Stimulated activated CD4-positive, alpha-beta T cell treated with anti-CD3 and anti-CD28 coated beads, Interleukin-2, amount 100 ng/mL, for 4 hours (primary cell): ENCODE measurements at regions not wholly inside any gene's neighbourhood (a gene's known extent, or its start where the extent isn't known, plus 50 kb on each side); places are given as distances from the start of the nearest gene placed in this dataset.

Experiments
- DNase-seq: peaks from one replicate; pipeline ENCODE4 v3.0.0-alpha.2; 2020; ENCODE audit warnings: low read depth

DNA sequence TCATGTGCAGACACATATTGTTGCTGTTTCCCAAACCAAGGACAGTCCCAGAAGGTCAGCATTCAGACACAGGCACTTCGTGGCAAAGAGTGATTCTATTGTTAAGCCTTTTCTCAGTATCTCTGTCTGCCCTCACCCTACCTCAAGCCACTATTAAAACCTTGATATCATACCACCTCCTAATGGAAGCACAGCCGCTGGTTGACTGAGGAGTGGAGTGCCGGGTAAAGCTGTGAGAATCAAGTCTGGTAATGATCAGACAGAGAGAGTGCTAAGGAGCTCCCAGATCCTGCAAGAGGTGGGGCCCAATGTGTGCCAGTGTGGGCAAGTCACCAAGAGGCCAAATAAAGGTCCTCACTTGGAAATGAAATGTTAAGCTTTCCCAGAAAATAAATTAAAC lies 819.5 kb downstream of the BCL11A start:
- DNase-seq = no peak

DNA sequence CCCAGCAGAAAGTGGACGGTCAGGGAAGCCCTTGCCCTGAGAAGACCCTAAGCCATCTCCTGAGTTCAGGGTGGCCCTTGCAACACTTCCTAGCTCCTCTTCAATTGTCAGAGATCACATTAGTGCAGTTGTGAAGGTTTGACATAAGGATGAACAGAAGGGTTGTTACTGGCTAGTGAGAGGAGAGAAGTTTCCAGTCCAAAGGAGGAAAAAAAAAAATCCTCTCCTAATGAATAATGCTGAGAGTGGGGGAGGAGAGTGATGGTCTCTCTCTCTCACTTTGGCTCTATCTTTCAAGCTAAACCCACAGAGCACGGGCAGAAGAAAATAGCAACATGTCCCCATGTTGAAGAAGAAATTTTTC lies 819.9 kb downstream of the BCL11A start:
- DNase-seq = no peak

DNA sequence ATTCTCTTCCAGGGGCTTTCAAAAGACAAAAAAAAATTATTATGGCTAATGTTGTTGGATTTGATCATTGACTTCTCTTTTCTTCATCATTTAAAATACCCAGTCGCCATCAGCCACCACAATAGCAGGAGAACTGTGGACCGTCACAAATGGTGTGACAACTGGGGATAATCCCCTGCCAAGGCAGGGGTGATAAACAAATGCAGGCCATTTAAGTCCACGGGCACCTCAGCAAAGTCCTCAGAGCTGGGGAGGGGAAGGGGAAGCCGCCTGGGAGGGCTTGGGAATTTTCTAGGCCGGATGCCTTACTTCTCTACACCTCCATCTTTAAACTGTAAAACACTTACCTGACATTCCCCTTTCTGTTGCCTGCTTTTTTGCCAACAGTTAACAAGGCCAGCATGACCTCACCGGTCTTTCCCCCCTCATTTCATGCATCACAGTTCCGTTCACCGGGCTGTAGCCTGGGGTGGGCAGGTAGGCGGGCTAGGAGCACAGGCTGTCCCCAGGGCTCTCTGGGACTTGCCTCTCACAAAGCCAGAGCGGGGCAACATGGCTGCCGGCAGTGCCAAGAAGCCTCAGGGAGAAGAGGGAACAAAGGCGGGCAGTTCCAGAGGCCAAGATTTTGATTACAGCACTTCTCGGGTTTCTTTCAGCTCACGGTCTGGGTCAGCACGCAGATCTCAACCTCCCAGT lies 820.4 kb downstream of the BCL11A start:
- no peak for DNase-seq

DNA sequence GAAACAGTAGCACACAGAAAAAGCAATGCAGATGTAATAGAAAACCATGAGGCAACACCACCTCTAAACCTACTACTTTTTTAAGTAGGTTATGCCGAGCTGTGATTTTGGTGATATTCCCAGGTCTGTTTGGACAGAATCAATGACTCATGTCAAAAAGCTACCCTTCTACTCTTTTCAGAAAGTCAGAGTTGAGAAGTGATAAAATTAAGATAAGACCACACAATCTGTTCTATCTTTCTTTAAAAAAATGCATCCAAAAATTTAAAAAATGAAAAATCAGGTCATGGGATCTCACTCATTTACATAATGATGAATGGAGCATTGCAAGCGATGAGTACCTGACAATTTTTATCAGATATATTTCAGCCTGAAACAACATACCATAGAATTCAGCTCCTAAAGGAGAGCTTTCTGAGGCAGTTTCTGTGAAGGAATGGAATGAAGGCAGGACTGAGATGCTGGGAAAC lies 826.3 kb downstream of the BCL11A start:
- no peak for DNase-seq

DNA sequence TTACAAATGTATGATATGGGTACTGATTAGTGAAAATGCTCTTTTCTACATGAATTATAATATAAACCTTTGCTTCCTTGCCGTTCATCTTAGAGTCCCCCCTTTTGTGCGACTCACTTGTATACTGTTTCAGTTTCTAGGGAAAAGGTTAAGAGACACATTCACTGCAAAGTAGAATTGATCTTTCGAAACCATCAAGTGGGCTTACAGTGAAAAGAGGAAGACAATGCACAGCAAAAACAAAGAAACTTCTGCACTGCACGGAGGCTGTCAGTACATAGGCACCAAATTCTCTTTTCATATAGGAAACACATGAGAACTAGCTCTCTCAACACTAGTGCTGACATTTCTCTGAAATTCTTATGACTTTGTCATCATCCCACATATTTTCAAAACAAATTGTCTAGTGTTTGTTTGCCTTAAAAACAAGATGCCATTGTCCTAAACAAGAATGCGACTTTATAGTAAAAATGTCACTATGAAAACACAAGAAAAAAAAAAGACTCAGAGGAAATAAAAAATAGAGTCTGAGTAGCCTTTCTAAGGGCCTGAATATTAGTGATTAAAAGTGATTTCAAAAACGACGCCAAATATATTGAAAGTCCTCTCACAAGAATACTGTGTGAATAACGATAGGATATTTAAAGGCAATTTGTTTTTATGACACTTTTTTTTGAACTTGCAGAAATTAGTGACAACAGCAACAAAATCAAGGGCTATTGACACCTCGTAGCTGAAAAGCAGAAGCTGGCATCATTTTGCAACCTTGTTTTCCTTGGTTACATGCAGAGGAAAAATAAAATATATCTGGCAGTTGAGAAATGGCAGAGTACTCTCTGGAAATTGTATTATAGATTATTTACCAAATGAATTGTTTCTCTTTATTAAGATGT lies 827.0 kb downstream of the BCL11A start:
- DNase-seq = no peak

DNA sequence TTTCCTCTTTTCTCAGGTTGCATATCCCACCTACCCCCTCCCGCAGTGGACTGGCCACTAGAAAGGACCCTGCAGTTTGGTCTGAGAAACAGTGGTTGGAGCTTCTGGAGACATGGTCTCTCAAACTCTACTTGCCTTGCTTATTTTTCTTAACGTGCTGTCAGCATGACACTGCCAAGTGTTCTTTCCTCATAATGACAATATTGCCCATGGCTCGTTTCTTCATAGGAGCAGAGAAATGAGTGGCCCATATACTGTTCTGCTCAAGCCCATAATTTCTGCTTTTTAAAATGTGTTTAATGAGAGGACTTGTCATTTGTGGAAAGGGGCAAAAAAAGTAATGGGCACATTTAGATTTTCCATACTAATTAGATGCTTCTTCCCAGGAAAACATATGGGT lies 828.7 kb downstream of the BCL11A start:
- no peak for DNase-seq

DNA sequence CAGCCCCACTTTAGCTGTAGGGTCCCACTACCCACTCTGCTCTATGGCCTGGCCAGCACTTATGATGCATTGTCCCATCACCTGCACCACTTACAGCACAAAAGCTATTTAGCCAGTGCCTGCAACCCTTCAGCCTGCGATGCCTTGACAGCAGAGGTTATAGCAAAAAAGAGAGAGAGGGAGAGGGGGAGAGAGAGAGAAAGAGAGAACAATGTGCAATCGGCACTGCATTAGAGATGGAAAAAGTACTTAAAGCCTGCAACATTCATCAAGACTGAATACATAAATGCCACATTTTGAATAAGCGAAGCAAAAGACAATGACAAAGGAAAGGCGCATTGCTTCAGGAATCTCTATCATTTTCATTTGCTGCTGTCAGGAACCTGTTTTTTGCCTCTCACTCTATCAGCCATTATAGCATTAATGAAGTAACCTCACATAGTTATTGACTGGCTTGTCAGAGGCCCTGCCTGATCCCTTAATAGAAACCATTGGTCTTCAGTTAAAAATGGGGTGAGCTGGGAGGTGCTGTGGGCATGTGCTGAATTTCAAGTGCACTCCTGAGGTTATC lies 833.1 kb downstream of the BCL11A start:
- no peak for DNase-seq

DNA sequence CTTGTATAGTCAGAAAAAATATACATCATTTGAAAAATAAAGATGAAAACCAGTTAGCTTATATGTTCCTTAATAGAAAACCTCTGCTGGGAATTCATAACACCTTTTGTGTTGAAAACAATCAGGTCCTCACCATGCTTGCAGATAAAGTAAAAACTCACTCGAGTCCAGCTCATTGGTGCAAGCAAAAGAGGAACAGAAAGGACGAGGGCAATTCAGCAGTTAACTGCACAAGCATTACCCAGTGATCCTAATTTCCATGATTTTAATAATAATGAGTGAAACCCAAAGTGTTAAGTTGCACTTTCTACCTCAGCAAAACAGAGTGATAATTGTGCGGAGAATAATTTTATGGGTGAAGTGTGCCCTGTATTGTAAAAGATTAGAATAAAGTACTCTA lies 839.9 kb downstream of the BCL11A start:
- DNase-seq = no peak

DNA sequence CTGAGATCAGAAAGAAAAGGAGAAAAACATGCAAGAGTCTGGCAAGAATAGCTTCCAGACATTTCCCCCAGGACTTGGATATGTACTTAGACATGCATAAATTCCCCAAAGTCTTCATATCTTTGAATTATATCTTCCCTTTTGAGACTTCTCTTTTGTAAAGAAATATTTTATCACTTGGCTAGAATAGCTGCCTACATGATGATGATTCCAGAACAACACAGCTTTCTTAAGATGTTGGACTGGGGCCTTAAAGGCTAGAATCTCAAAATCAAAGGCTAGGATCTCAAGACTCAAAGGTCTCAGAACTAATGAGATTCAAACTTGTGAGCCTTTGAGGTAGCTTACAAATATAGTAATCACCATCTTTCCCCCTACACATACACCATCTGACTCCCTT lies 842.3 kb downstream of the BCL11A start:
- no peak for DNase-seq

DNA sequence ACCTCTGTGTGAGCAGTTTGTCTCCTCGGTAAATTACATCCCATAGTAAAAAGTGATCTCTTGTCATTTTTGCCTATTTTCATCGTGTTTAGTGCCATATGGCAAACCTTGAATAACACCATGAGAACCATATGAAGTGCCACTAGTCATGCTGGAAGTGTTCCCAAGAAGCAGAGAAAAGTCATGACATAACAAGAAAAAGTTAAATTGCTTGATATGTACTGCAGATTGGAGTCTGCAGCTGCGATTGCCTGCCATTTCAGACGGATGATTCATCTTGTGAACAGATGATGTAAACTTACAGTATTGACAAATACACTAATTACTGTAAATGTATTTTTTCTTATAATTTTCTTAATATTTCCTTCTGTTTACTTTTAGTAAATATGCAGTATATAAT lies 846.7 kb downstream of the BCL11A start:
- no peak for DNase-seq

DNA sequence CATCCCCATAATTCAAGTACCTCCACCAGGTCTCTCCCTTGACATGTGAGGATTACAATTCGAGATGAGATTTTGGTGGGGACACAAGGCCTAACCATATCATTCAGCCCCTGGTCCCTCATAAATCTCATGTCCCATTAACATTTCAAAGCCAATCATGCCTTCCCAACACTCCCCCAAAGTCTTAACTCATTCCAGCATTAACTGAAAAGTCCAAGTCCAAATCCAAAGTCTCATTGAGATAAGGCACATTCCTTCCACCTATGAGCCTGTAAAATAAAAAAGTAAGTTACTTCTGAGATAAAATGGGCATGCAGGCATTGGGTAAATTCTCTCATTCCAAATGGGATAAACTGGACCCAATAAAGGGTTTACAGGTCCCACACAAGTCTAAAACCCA lies 849.7 kb downstream of the BCL11A start:
- DNase-seq = no peak

DNA sequence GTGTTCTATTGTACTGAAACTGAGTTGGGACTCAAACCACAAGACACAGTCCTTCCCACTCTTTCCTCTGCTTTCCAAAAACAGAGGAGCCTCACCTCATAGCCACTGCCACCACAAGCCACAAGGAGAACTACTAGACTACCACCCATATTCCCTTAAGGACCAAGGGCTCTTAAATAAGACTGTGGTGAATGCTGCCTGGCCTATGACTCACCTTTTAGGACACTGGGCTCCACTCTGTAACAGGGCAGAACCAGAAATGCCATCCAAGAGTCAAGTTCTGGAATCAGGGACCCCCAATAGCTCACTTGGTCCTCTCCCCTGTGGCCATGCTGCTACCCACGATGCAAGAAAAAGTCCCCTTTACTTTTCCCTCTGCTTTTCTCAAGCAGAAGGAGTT lies 851.4 kb downstream of the BCL11A start:
- DNase-seq = no peak

DNA sequence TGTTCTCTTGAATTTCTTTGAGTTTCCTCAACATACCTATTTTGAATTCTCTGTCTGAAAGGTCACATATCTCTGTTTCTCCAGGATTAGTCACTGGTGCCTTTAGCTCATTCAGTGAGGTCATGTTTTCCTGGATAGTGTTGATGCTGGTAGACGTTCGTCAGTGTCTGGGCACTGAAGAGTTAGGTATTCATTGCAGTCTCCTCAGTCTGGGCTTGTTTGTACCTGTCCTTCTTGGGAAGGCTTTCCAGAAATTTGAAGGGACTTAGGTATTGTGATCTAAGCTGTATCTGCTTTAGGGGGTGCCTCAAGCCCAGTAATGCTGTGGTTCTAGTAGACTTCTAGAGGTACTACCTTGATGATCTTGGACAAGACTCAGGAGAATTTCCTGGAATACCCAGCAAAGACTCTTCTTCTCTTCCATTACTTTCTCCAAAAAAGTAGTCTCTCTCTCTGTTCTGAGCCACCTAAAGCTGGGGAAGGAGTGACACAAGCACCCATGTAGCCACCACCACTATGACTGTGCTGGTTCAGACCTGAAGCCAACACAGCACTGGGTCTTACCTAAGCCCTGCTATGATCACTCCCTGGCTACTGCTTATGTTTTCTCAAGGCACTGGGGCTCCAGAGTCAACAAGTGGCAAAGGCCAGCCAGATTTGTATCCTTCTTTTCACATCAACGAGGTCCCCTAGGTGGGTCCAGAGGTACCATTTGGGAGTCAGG lies 852.0 kb downstream of the BCL11A start:
- DNase-seq = no peak

DNA sequence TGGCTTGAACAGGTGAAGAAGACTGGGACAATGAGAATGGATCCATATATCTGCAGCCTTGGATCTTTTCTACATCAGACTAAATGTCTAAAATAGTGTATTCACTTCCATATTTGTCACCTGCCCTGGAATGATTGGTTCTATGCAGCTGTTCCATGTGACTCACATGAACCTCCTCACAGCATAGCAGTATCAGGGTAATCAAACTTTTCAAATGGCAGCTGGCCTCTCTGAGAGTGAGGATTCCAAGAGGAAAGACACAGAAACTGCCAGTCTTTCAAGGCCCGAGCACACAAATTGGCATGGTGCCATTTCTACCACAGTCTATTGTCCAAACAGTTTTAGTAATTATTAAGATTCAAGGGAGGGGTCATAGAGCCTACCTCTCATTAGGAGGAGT lies 859.3 kb downstream of the BCL11A start:
- no peak for DNase-seq

DNA sequence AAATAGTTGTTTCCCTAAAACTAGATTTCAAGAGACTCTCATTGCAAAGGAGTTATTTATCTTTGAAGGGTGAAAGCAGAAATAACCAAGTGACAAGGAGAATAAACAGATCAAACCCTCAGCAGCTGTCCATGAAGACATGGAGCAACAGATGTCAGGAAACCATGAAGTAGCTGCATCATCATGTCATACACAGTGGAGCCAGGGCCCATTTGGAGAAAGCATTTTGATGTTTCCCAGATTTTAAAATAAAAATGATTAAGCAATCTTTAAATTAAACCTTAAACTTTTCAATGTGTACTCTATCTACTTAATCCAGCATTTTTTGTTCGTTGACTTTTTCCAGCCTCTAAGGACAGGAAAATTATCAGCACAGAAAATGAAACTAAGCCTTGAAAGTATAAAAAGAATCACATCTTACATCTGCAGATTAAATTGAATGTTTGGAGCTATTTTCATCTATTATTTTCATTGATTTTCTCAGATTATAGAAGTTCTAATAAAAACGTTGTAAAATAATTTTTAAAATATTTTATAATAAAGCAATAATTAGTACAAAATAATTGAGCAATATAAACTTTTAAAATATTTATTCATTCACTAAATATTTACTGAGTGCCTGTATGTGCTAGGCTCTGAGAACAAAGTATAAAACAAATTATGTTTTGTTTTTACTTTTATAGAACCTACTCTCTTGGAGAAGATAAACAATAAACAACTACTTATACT lies 860.1 kb downstream of the BCL11A start:
- DNase-seq = no peak

DNA sequence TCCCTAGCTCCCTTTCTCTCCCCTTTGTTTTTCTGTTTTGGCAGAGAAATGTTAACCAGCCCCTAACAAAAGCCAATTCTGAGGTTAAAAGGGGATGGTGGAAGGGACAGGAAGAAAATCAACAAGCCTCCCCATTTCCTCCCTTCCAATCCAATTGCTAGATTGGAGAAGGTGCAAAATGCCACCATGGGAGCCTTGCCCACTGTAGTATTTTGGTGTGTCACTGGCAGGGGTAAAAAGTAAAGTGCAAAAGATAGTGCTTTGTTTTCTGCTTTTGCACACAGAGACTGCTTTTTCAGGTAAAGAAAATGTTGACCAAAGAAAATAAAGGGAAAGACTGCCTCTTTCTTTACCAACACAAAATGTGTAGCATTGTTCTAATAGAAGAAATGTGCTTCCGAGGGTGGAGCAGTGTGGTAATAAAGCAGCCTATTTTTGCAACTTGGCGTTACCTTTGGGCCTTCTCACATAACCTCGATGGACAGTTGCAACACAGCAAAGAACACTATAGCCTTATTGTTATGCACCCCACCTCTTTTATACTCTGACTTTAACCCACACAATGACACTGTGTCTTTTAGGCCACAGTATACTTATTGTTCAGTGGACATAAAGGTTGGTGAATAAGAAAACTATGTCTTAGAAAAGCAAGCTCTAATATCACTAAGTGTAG lies 861.8 kb downstream of the BCL11A start:
- no peak for DNase-seq

DNA sequence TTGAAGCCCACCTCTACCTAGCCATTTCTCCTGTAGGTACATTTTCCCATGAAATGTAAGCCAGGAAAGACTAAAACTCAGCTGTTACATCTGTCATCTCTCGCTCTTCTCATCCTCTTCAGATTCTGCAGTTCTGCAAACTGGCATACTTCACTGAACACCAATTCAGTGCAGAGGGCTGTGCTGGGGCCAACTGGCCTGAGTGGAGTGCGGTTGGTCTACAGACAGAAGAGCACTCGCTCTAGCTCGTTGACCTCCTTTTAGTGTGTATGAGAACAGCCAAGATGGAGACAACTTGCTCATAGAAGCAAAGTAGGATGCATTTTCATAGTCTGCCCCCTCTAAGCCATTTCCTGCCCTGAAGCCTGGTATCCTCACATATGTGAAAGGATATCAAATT lies 862.6 kb downstream of the BCL11A start:
- DNase-seq = no peak

DNA sequence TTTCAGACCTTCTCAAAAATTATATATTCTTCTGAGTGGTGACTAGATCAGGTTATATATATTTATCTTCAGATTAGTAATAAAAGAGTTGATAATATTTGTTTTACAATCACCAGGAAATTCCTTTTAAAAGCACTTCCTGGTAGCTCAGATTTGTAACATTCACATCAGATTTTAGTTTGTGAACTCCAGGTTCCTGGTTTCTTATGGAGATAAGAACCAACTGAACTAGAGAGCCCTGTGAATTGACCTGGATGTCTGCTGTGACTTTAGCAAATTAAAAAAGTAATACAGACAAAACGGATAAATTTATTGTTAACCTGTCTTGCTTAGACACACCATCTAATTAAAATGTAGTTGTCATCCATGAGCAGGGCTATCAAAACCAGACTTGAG lies 868.7 kb downstream of the BCL11A start:
- DNase-seq = no peak

DNA sequence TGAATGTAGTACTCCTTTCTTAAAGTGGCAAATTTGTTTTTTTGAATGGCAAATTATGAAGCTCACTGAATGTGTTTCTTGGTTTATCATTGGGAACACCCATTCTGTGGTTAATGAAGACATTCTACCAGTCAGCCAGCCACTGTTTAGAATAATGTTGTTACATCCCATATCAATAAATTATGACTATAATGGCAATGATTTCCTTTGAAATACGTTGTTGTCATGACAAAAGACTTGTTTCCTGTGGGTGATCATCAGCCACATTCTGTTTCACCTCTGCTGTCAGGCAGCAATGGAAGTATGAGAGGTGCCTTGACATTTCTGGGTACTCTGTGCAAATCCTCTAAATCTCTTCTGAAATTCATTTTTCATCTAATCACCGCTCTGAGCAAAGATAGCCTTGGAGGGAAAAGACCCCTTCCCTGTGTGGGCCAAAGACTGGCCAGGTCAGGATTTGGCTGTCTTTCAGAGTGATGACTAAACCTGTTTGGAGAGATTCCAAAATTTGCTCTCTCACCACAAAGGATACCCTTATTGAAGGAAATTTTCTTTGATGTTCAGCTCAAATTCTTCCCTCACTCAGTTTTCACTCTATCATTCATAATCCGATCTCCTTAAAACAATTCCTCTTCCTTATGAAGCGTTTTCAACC lies 869.2 kb downstream of the BCL11A start:
- no peak for DNase-seq

DNA sequence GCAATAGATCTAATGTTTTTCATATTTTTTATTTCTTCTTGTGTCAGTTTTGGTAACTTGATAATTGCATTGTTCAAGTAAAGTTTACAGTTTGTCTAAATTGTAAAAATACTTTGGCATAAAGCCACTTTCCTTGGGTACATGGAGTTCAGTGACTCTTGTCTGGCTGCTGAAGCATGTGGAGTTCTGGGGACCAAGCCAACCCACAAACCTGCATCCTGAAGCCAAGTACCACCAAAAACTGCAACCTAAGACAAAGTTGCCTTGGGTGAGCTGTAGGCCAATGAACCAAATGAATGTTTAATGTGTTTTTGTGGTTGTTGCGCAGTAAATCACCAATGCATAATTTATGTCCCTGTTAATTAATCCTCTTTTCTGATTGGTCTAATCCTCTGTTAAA lies 872.6 kb downstream of the BCL11A start:
- DNase-seq = no peak

DNA sequence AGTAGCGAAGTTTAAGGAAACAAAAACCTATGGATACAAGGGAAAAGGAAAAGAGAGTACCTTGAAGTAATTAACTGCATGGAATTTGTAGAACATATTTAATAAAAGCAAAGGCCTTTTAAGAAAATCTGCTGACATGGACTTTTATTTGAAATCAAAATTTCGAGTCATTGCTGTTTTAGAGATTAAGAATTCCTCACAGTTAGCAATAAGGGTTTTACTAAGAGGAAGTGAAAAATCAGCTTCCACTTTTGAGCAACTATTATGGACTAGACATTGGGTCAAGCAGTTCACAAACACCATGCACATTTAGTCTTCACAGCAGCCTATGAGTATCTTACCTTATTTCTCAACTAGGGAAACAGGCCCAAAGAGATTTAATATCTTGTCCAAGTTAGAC lies 876.3 kb downstream of the BCL11A start:
- no peak for DNase-seq
